NCI-H1436 (cell line): ENCODE measurements at regions not wholly inside any gene's neighbourhood (a gene's known extent, or its start where the extent isn't known, plus 50 kb on each side); places are given as distances from the start of the nearest gene placed in this dataset.

Source experiments
- DNase-seq: peaks from one replicate; lab custom pipeline; 2025; lab: John Stamatoyannopoulos, UW

GRCh38 chr3:157807280-157807679 lies 298.9 kb downstream of the SHOX2 start:
- DNase-seq, result no peak

DNA sequence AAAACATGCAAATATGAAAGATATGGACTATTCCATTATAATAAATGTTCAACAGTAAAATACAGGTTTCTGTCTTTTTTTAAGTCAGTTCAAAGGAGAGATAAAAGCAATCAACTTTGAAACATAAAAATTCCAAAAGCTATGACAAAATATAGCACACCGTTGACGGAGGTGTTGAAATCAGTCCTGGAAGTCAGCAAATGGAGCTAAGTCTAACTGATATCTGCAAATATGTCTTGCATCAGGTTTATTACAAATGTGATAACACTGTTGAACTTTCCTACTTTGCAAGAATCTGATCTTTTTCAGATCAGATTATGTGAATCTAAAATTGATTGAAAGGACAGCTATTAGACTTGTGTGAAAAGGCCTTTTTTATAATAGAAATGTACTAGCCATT lies 300.7 kb downstream of the SHOX2 start:
- DNase-seq, result no peak

DNA sequence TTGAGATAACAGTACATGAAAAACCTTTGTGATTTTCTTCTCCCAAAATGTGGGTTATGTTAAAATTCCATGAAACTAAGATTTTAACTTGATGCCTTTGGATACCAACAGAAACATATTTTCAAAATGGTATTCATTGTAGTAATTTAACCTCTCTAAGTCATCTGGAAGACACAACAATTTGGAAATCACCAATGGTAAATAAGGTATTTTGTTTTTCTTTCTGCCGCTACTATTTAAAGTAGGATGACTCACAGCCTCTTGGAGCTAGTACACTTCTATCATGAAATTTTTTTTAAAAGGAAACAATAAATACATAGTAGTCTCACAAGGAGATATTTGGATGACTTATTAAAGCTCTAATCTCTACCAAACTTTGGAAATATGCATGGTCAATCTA lies 291.6 kb upstream of the VEPH1 start:
- DNase-seq, result no peak

GRCh38 chr3:157793745-157794144 lies 290.5 kb upstream of the VEPH1 start:
- DNase-seq, result no peak

DNA sequence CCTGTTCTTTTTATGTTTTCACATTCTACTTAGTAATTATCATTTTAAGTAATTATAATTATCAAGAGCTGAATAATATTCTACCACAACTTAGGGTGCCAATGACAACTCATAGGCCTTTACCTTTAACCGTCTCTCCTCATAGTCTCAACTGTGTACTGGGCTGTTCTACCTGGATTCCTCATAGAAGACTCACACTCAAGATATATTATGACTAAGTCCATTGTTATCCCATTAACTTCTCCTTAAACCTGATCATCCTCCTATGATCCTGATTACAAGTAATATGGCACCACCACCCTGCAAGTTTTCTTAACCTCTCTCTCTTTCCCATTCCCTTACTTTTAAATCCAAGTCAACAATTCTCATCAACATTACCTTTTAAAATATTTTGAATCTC lies 285.9 kb upstream of the VEPH1 start:
- no peak for DNase-seq

DNA sequence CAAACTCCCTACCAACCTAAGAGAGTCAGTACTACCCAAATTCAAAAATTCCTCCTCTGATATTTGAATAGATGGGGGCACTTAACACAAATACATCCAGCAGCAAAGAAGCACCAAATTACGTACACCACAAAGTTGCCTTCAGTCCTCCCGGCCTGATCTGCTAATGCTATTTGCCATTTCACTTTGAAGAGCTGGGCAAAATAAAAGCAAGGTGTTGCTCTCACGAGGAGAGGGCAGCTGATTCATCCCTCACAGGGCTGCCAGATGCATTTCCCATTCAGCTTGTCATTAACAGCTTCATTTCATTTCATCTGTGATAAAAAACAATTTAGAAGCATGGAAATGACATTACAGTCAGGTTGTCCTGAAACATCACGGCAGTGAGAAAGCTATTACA lies 283.4 kb upstream of the VEPH1 start:
- no peak for DNase-seq

- no peak for DNase-seq
Measured at GRCh38 chr3:157786211-157786610, 283.0 kb upstream of the VEPH1 start.

DNA sequence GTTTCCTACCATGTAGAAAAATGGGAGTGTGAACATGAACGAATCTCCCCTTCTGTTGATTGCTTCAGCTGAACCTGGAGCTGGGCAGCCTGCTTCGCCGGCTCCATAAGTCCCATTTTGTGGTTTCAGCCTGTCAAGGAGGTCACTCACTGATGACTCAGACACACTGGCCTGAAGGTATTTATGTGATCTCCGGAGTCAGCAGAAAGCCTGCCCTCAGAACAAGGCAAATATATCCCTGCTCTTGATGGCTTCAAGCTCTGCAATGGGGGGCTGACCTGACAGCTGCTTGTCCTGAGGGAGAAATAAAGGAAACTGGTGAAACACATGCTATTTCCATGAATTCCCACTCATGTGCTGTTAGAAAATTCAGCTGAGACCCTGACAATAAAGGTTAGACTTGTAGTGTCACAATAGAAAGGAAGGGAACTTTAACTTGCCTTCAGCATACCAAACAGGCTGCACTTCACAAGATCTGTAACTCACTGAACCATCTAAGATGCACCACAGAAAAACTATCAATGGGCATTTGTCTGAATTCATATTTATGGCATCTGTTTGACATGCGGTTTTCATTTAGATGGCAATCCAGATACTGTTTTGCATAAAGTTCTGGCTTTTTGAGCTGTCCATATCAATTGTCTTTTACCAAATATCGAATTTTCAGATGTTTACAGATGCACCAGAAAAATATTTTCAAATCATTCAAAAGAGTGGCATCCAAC lies 282.0 kb upstream of the VEPH1 start:
- no peak for DNase-seq

DNA sequence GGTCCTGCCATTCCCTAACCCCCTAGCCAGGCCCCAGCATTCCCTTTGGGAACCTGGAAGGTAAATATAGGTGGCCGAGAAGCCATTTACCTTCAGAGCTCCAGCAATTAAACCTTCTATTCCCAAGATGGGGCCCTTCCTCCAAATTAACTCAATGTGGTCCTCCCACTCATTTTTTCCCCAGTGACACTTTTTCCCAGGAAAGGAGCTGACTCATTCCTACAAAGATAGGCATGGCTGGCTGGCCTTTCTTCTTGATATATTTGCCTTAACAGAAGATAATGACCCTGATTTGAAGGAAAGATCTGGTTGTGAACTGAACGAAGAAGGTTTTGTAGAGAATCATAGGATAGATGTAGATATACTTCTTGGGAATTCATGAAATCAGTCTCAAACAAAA lies 279.0 kb upstream of the VEPH1 start:
- DNase-seq, result no peak

DNA sequence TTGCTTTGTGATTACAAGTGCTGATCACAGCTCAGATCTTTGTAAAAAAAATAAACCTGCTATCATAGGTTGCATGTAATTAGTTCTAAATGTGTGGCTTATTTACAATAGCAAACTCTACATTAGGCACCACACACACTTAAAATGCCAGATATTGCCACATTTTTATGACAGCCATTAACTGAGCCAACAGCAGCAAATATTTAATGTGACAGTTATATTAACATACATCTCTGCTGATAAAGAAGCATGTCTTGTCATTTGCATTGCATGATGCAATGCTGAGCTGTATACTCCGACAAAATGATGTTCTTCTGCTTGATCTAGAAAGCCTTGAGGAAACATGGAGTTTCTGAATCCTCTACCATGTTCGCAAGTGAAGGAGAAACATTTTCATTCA lies 273.6 kb upstream of the VEPH1 start:
- DNase-seq, result no peak

DNA sequence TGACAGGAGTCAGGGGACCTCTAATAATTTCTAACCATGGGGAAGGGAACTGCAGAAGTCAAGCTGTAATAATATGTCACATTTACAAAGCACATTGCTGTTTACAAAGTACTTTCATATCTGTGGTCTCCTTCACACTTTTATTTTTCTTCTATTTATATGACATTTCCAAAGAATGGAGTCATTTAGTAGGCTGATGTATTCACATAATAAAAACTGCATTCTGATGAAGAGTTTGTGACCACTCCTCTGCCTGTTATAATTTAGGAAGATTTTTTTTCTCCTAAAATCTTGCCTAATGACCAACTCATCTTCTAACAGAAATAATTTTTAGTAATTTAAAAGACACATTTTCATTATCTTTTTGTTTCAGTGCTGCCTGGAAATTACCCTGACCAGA lies 272.2 kb upstream of the VEPH1 start:
- no peak for DNase-seq

DNA sequence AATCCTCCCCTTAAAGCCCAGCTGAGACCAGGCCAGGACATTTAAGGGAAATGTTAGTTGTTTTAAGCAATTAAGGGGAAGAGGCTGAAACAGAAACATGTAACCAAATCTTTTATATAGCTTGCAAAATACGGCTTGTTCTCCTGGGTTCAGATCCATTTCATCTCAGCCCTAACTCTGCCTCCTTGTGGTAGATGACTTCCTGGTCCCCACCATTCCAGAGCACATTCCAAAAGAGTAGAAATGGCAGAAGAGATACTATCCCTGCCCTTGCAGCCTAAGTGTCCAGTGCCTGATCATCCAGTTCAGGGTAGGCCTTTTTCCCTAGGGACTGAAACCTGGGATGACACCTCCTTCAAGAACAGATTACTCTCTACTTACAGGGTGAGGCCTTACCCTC lies 266.2 kb upstream of the VEPH1 start:
- no peak for DNase-seq

GRCh38 chr3:157767607-157768006 lies 264.4 kb upstream of the VEPH1 start:
- DNase-seq, result no peak

GRCh38 chr3:157763644-157764043 lies 260.4 kb upstream of the VEPH1 start:
- no peak for DNase-seq

GRCh38 chr3:157759311-157759710 lies 256.1 kb upstream of the VEPH1 start:
- no peak for DNase-seq

- no peak for DNase-seq
Measured at GRCh38 chr3:157755233-157755632, 252.0 kb upstream of the VEPH1 start.

GRCh38 chr3:157754451-157754850 lies 251.2 kb upstream of the VEPH1 start:
- DNase-seq, result peak; percentile 48

DNA sequence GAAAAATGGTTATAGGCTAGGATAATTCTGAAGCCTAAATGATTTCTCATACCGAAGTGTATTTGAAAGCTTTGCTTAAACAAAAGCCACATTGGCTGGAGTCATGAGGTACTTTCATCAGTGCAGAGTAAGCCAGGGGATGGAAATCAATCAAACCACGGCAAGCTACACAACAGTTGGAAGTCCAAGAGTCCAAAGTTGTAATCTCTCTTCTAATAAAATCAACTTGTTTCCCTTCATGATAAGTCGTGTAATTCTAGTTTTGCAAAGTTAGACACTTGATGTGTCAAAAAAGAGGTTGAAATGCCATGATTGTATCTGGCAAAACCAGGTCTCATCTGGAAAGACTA lies 250.5 kb upstream of the VEPH1 start:
- DNase-seq, result no peak

- DNase-seq, result peak; percentile 11
Measured at GRCh38 chr3:157752956-157753786, 250.0 kb upstream of the VEPH1 start.

GRCh38 chr3:157752554-157752953 lies 249.3 kb upstream of the VEPH1 start:
- DNase-seq, result no peak

DNA sequence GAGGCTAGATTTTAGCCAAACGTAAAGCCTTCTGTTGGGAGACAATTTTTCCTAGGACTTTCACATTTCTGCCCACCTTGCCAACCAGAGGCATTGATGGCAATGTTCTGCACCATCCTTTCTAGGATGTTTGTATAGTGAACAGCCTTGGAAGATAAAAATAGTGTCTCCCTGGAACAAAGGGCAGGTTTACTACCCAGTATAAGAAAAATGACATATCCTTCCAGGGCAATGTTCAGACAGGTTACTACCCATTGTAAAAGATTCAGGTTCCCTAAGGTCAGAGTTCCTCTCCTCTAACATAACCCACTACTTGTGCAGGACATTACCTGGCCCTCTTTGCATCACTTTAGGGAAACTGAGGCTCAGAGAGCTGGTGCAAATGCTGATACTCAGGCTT lies 248.2 kb upstream of the VEPH1 start:
- no peak for DNase-seq

- no peak for DNase-seq
Measured at GRCh38 chr3:157746391-157746790, 243.2 kb upstream of the VEPH1 start.

- no peak for DNase-seq
Measured at GRCh38 chr3:157741607-157742006, 238.4 kb upstream of the VEPH1 start.

- DNase-seq, result no peak
Measured at GRCh38 chr3:157738441-157738840, 235.2 kb upstream of the VEPH1 start.
